ENCODE measurements at regions not wholly inside any gene's neighbourhood (a gene's known extent, or its start where the extent isn't known, plus 50 kb on each side); places are given as distances from the start of the nearest gene placed in this dataset.
A peak's percentile ranks its signal among the peaks of the same experiment; 100 is the strongest.

DNA sequence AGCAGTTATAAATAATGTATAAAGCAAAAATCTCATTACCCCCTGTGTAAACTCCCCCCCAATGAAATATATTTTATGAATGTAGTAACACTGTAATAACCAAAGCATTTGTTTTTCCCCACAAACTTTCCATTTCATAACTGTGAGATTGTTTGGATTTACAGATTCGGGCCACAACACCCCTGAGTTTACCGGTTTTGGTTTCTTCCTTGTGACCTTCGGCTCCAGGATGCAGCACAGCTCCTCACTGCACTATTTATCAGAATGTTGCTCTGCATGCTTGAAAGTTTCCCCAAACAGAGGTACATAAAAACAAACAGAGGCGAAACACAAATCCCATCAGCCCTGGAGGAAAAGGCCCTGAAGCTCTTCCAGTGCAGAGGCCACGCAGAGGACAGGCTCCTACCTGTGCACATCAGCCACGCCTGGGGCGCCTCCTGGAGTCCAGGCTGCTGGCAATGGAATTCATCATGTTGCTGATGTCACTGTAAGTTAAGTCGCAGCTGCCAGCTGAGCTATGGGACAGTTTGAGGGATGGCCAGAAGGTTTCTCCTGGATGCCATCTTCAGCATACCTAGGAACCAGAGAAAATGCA lies 122.0 kb downstream of the LMO4 start:
- TF ChIP-seq, protein P1, sequence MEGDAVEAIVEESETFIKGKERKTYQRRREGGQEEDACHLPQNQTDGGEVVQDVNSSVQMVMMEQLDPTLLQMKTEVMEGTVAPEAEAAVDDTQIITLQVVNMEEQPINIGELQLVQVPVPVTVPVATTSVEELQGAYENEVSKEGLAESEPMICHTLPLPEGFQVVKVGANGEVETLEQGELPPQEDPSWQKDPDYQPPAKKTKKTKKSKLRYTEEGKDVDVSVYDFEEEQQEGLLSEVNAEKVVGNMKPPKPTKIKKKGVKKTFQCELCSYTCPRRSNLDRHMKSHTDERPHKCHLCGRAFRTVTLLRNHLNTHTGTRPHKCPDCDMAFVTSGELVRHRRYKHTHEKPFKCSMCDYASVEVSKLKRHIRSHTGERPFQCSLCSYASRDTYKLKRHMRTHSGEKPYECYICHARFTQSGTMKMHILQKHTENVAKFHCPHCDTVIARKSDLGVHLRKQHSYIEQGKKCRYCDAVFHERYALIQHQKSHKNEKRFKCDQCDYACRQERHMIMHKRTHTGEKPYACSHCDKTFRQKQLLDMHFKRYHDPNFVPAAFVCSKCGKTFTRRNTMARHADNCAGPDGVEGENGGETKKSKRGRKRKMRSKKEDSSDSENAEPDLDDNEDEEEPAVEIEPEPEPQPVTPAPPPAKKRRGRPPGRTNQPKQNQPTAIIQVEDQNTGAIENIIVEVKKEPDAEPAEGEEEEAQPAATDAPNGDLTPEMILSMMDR (IDR thresholded peaks at IDR 0.05 in 4 of 5, conservative IDR thresholded peaks at IDR 0.05 in 1 of 5): no peak
- Histone ChIP-seq H3K27ac (no peak overlapping the region), H3K4me1 (no peaks in the 10 kb centered on the region), H3K36me3 (no peaks in the 10 kb centered on the region), H3K27me3 (no peaks in the 10 kb centered on the region), H3K4me3 (no peak overlapping the region), H3K9me3 (no peaks in the 10 kb centered on the region)
- ATAC-seq: no peak
- in situ Hi-C loops (cut with MboI; ENCODE audit: low sequenced_read_pairs in 4 of 4) (no loop called here), intact Hi-C loops (cut with DNase I; ENCODE audit: low total_unique reads) (no loop called here)
- no peak for DNase-seq

DNA sequence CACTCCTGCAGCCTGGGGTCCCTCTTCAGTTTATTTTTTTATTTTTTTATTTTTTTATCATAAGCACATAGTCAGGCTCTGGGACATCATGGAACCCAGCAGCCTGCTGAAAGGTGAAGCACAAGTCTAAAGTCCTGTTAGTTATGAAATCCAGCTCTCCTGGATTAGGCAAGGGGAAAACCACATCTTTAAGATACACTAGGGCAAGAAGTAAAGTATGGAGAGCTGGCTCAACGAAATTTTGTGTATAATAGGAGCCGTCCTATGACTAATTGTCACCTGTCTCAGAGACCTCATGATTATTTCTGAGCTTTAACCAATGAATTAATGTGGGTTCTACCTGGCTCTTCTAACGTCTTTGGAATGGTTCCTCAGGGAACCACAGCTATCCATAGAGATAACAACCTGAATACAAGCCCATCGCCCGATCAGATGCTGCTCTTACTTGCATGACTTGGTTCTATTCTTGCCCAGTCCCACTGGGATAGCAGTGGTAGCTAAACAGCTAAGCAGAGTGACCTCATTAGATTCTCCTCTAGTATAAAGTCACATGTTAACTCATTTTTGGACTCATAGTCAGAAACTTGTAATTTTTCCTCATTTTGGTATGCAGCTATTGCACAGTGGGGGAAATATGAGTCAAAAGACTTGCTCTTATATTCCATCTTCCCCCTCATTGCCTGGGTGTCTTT lies 122.7 kb downstream of the LMO4 start:
- Histone ChIP-seq H3K36me3 (no peaks in the 10 kb centered on the region), H3K27me3 (no peaks in the 10 kb centered on the region), H3K9me3 (no peaks in the 10 kb centered on the region), H3K4me1 (no peaks in the 10 kb centered on the region), H3K4me3 (no peak overlapping the region), H3K27ac (no peak overlapping the region)
- TF ChIP-seq POLR2A (IDR thresholded peaks at IDR 0.05): no peak
- TF ChIP-seq, protein P1 (IDR thresholded peaks at IDR 0.05 in 4 of 5, conservative IDR thresholded peaks at IDR 0.05 in 1 of 5): no peak
- intact Hi-C loops (cut with DNase I; ENCODE audit: low total_unique reads) (no loop called here), in situ Hi-C loops (cut with MboI; ENCODE audit: low sequenced_read_pairs in 4 of 4) (no loop called here)
- peak in 1 of 2 donors; percentile 50 for ATAC-seq
- no peak for DNase-seq

DNA sequence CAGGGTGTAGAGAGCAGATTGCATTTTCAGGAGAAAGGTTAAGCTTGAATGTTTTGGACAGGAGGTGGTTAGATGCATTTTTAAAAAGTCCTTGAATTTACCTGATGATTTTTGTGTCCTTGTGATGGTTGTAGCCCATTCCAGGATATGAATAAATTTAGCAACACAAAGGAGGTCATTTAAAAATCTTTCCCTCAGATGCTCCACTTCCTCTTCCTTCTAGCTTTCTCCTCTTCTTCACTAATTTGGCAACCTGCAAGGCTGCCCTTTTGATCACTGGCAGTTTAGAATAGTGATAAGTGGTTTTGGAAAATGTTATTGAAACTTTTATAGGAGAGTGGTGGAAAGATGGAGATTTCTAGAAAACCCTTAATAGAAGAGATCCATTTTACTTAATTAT lies 124.0 kb downstream of the LMO4 start:
- no peak for ATAC-seq
- no peak for DNase-seq
- Histone ChIP-seq H3K9me3 (no peaks in the 10 kb centered on the region), H3K36me3 (no peaks in the 10 kb centered on the region), H3K4me3 (no peak overlapping the region), H3K27me3 (no peaks in the 10 kb centered on the region), H3K4me1 (no peaks in the 10 kb centered on the region), H3K27ac (no peak overlapping the region)
- in situ Hi-C loops (cut with MboI; ENCODE audit: low sequenced_read_pairs in 4 of 4): no loop called here
- TF ChIP-seq, protein P1 (IDR thresholded peaks at IDR 0.05 in 4 of 5, conservative IDR thresholded peaks at IDR 0.05 in 1 of 5): no peak
- TF ChIP-seq POLR2A (IDR thresholded peaks at IDR 0.05): no peak
- intact Hi-C loops (cut with DNase I; ENCODE audit: low total_unique reads): no loop called here

DNA sequence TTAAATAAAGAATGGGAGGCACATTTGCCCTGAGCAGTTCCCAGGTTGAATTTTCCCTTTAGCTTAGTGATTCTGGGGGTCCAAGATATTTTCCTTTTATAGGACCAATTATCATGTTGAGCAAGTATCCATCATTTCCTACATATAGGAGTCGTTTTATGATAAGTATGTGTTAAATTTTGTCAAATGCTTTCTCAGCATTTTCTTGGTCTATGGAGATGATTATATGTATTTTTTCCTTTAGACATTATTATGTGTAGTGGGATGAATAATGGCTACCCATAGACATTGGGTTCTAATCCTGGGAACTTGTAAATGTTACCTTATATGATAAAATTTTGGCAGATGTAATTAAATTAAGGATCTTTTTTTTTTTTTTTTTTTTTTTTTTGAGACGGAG lies 128.7 kb downstream of the LMO4 start:
- TF ChIP-seq, protein P1 (IDR thresholded peaks at IDR 0.05 in 4 of 5, conservative IDR thresholded peaks at IDR 0.05 in 1 of 5): no peak
- no peak for TF ChIP-seq POLR2A (IDR thresholded peaks at IDR 0.05)
- intact Hi-C loops (cut with DNase I; ENCODE audit: low total_unique reads): no loop called here
- DNase-seq (no peak), ATAC-seq (no peak)
- no peaks in the 10 kb centered on the region for H3K9me3 ChIP-seq
- H3K4me1 ChIP-seq: no peaks in the 10 kb centered on the region
- H3K36me3 ChIP-seq: no peaks in the 10 kb centered on the region
- no peak overlapping the region for H3K27ac ChIP-seq
- H3K4me3 ChIP-seq: no peak overlapping the region
- in situ Hi-C loops (cut with MboI; ENCODE audit: low sequenced_read_pairs in 4 of 4): no loop called here
- H3K27me3 ChIP-seq: no peaks in the 10 kb centered on the region

All from gastrocnemius medialis (tissue), 4 donors.